ENCODE measurements at regions not wholly inside any gene's neighbourhood (a gene's known extent, or its start where the extent isn't known, plus 50 kb on each side); places are given as distances from the start of the nearest gene placed in this dataset.

DNA sequence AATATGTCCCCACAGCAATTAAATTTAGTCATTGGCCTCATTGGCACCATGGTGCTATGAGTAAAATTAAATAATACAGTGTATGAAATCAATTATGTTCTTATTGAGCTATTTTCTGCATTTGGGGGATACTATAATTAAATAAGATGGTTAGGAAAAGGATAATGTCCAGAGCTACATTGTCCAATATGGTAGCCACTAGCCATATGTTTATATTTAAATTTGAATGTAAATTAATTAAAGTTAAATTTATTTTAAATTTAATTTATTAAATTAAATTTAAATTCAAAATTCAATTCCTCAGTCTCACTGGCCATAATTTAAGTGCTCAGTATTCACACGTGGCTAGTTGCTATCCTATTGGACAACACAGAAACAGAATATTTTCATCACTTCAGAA, 115.7 kb downstream of the SPATA31D1 start:
- TF ChIP-seq, protein P1, sequence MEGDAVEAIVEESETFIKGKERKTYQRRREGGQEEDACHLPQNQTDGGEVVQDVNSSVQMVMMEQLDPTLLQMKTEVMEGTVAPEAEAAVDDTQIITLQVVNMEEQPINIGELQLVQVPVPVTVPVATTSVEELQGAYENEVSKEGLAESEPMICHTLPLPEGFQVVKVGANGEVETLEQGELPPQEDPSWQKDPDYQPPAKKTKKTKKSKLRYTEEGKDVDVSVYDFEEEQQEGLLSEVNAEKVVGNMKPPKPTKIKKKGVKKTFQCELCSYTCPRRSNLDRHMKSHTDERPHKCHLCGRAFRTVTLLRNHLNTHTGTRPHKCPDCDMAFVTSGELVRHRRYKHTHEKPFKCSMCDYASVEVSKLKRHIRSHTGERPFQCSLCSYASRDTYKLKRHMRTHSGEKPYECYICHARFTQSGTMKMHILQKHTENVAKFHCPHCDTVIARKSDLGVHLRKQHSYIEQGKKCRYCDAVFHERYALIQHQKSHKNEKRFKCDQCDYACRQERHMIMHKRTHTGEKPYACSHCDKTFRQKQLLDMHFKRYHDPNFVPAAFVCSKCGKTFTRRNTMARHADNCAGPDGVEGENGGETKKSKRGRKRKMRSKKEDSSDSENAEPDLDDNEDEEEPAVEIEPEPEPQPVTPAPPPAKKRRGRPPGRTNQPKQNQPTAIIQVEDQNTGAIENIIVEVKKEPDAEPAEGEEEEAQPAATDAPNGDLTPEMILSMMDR (IDR thresholded peaks at IDR 0.05; ENCODE audit: low read depth, low read length, poor library complexity, severe bottlenecking): no peak
- no peak for TF ChIP-seq EZH2phosphoT487 (IDR thresholded peaks at IDR 0.05; ENCODE audit: borderline replicate concordance, low read length)

Data from DOHH2 (cell line).